ENCODE measurements at regions not wholly inside any gene's neighbourhood (a gene's known extent, or its start where the extent isn't known, plus 50 kb on each side); places are given as distances from the start of the nearest gene placed in this dataset.
"Not testable (repeated sequence)": the region's sequence is repeated elsewhere in the genome, so short reads cannot be mapped to it uniquely, and the experiment has no call there.

GRCh38 chr9:110086537-110086936 is 121.4 kb downstream of the C9orf152 start:
- DNase-seq (ENCODE audit: low read depth), result no peak

DNA sequence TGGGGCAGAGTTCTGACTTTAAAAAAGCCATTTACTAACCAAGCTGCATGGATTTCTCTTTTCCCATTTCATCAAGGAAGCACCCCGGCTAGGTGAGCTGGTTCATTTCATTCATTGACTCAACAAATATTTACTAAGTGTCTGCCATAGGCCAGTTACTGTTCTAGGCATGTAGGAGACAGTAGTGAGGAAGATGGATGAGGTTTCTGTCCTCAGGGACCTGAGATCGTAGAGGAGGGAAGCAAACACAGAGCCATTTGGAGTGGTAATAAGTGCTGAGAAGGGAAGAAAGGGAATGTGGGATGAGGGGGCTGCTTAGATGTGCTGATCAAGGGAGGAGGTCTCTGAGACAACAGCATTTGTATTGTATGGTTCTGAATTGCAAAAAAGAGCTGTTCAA is 120.4 kb downstream of the C9orf152 start:
- no peak for DNase-seq (ENCODE audit: low read depth)

GRCh38 chr9:110088099-110088498 is 119.9 kb downstream of the C9orf152 start:
- no peak for DNase-seq (ENCODE audit: low read depth)

GRCh38 chr9:110089681-110090370 is 118.1 kb downstream of the C9orf152 start:
- no peak for DNase-seq (ENCODE audit: low read depth)

GRCh38 chr9:110092792-110093191 is 115.2 kb downstream of the C9orf152 start:
- DNase-seq (ENCODE audit: low read depth), result no peak

GRCh38 chr9:110093417-110093816 is 114.5 kb downstream of the C9orf152 start:
- no peak for DNase-seq (ENCODE audit: low read depth)

DNA sequence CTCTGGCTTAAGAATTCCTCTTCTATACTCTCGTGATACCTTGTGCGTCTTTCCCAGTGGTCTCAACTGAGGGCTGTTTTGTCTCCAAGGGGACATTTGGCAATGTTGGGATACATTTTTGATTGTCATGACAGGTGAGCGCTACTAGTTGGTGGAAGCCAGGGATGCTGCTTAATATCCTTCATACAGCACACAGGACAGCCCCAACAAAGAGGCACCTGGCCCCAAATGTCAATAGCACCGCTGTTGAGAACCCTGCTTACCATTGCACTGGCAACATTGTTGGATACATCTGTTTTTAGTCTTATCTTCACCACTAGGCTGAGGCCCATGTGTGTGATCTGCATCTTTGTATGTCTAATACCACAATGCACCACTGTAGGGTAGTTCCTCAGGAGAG is 114.1 kb downstream of the C9orf152 start:
- DNase-seq (ENCODE audit: low read depth), result no peak

DNA sequence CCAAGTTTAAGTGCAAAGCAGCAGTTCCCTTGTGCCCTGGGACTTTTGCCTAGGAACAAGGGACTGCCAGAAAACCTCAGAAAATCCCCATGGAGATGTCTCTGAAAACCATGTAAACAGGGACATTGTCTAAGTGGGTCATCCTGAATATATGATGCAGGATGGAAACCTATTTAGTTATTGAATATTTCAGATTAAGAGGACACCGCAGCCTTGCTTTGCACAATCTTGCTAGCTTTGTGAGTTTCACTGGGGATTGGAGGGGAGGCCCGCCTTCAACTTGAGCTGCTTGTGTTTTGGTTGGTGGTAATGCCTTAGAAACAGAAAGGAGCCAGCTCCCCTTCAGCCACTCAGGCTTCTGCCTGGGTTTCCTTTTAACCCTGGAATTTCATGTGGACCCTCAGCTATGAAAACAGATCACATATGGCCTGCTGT is 112.8 kb downstream of the C9orf152 start:
- no peak for DNase-seq (ENCODE audit: low read depth)

DNA sequence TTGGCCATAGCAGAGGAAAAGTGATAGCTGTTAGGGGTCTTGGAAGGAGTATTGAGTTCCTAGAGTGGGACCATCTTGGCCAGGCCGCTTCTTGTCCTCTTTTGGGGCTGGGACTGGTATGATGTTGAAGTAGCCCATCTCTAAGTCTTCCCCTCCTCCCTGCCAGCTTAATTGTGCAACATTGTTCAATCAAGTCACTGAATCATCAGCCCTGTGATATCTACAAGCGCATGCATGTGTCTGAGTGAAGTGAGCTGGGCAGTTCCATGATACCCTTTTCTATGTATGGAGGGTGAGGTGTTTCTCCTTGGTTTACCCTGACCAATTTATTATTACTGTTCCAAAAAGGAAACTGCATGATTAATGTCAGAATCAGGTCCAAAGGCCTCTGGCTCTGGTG is 112.2 kb downstream of the C9orf152 start:
- DNase-seq (ENCODE audit: low read depth), result no peak

DNA sequence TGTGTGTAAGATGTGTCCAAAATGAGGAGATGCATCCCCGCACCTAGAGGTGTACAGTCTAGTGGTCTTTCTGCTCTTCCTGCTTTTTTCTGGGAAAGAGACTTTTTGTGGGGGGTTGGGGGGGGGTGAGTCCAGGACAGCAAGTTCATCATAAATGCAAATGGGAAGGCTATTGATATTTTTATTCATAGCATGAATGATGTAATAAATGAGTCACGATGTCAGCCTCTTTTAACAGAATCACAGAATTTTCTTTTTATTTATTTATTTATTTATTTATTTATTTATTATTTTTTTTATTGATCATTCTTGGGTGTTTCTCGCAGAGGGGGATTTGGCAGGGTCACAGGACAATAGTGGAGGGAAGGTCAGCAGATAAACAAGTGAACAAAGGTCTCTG is 111.3 kb downstream of the C9orf152 start:
- DNase-seq (ENCODE audit: low read depth), result not testable (repeated sequence)

DNA sequence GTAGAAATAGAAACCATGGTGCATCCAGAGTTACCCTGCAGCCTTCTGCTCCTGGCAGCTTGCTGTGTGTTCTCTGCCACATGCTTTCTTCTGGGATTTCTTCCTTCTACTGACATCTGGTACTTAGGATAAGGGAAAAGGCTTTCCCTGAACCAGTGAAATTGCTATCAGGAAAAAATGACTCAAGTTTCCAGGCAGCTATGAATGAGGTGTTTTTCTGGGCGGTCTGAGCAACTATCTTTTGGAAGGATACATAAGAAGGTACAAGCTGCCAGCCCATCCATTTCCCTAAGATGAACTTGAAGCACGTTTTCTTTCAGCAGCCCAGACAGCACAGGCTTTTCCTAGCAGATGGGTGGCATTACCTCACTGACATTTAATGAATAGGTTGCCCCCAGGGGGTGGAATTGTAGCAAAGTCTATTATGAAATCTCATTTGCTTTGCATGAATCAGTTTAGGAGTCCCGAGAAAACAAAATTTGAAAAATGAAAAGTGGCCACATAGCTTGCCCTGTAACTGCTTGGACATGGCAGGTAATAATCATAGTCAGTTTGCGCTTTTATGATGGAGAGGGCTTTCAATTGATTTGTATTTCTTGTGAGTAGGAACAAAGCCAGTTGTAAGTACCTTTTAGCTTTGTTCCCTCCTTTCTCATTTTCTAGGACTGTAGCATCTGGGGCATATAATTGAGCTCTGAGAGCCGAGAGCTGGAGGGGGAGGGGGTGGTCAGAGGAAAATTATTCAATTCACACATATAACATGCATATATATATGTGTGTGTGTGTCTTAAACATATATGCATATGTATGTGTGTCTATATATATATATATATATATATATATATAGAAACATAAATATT is 108.5 kb downstream of the C9orf152 start:
- peak; percentile 51 for DNase-seq (ENCODE audit: low read depth)

DNA sequence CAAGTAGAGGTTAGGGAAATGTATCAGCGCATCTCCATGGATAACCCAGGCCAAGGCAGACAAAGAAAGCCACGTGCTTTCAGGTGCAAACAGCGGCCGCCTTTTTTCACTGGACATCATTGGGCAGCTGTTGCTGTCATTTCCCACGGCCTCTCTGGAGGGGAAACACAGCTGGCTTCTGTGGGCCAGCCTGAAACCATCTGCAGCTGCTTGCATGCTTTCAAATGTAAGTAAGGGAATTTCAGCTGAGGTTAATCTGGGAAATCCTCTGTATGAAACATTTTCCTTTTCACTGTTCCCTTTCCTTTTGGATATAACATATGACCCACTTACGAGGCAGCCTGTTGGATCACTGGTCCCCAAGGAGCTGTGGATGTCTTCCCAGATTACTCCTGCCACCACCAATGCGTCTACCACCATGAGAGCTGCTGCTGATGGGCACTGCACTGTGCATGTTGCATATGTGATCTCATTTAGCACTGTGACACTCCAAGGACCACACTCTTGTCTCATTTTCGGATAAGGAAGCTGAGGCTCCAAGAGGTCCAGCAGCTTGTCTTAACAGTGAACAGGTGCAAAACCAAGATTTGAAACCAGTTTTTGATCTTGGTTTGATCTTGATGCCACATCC is 106.3 kb downstream of the C9orf152 start:
- no peak for DNase-seq (ENCODE audit: low read depth)

GRCh38 chr9:110103257-110103656 is 104.7 kb downstream of the C9orf152 start:
- no peak for DNase-seq (ENCODE audit: low read depth)

GRCh38 chr9:110104261-110104809 is 103.6 kb downstream of the C9orf152 start:
- no peak for DNase-seq (ENCODE audit: low read depth)

- DNase-seq (ENCODE audit: low read depth), result no peak
These were observed 102.9 kb downstream of the C9orf152 start for GRCh38 chr9:110105107-110105506.

DNA sequence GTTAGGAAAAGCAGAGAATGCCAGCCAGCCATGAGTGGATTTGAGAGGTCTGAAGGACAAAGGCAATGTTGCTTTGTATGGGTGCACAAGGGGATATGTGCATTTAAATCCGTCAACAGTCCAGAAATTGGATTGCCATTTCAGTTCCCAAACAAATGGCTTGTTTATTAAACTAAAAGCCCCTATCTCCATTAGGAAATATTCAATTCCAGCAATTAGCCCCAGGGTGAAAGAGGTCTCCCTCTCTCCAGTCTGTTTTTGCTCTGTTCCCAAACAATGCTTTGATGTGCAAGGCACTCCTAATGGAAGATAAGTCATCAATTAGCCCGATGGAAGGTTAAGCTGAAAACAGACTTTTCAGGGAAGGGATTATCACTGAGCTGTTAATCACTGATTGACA is 101.3 kb downstream of the C9orf152 start:
- DNase-seq (ENCODE audit: low read depth), result no peak

- no peak for DNase-seq (ENCODE audit: low read depth)
These were observed 98.4 kb downstream of the C9orf152 start for GRCh38 chr9:110109333-110110092.

GRCh38 chr9:110110154-110110553 is 97.8 kb downstream of the C9orf152 start:
- DNase-seq (ENCODE audit: low read depth), result no peak

DNA sequence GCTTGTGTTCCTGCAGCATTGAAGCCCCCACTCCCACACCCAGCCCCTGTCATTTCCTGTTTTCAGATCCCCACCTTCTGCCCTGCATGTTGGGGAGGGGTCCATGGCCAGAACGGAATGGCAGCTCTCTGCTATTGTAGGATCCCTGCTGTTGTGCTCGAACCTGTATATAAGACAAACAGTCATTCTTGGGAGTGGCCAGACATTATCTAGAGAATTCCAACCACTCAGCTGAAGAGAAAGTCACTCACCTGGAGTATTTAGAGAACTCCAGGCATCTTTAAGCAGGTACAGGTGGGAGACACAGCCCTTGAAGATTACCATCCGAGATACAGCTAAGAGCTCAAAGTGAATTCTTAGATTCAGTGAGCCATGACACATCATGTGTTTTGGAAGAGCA is 96.1 kb downstream of the C9orf152 start:
- DNase-seq (ENCODE audit: low read depth), result no peak

- DNase-seq (ENCODE audit: low read depth), result no peak
These were observed 95.2 kb downstream of the C9orf152 start for GRCh38 chr9:110112792-110113191.
